HG03064 (cell line): ENCODE measurements at regions not wholly inside any gene's neighbourhood (a gene's known extent, or its start where the extent isn't known, plus 50 kb on each side); places are given as distances from the start of the nearest gene placed in this dataset.
A peak's percentile ranks its signal among the peaks of the same experiment; 100 is the strongest.

Experiments used
- ATAC-seq: cut with Tn5 transposase; IDR thresholded peaks from one replicate; pipeline ENCODE4 v1.9.1; 2021; ENCODE audit warnings: low read depth; ENCODE audit not compliant: unreplicated experiment

DNA sequence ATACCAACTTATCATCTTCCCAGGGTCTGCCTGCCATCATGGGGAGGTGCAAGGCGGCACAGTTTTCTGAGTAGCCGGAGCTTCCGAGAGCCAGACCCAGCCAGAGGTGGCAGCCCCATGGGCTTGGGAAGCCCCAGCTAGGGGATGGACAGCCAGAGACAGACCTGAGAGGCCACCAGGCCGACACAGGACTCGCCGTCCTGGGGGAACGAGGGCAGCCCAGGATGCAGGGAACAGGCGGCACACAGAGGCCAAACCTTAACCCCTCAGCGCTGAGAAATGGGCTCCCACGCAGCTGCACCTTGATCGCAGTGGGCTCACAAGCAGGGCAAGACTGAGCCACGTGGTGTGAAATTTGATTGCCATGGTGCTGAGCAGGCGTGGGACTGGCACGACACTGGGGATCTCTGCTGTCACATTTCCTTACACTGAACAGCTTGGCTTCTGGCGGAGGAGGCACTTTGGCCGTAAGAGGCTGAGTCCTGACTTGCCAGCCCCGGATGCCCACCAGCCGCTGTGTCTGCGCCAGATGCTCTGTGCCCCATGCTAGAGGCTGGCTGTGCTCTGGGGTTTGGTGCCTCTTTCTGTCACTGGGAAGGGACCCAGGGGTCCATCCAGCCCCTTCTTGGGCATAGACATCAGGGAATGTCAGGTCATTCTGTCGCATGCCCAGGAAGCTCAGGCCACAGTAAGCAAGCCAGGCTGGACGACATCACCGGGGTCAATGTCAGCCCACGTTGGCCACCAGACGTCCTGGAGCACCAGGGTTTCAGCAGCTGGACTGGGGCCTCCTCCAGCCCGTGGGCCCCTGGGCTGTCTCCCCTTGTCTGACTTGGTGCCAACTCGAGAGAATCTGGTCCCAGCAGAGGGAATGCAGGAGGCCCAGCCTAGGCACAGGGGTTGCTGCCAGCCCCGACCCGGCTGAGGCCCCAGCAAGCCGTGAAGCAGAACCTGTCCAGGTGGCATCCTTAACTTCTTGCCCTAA is 312.1 kb upstream of the MYT1L start:
- no peak for ATAC-seq

DNA sequence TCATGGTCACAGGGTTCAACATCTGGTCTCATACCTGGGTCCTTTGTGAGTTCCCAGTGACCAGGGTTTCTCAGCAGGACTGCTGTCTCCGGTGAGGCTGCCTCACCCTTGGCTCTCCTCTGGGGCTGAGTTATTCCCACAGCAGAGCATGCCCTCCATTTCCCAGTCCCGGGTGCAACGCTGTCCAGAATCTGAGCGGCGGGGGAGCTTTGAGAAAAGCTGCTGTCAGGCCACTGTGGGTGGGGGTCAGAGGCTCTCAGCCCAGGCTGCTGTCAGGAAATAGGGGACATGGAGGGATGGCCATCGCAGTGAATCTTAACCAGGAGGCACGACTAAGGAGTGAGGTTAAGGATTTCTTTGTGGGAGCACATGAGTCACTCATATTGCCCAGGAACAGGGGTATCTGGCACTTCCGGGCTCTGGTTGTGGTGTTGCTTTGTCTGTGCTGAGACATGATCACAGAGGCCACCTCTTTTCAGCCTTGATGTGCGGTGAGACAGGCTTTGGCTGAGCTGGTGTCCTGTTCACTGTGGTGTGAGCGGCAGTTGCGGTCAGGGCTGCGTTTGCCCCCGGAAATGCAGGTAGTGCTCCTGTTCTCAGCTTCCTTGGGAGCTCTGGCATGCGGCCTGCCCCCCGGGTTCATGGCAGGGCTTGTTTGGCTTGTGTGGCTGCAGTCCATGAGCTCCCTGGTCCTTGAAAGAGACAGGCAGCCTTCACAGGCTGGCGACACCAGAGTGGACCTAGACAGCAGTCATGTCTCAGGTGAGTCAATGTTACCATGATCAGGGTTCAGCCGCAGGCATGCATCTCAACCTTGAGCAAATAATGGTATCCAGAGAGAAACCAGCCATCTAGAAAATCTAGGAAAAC is 310.7 kb upstream of the MYT1L start:
- ATAC-seq: no peak

DNA sequence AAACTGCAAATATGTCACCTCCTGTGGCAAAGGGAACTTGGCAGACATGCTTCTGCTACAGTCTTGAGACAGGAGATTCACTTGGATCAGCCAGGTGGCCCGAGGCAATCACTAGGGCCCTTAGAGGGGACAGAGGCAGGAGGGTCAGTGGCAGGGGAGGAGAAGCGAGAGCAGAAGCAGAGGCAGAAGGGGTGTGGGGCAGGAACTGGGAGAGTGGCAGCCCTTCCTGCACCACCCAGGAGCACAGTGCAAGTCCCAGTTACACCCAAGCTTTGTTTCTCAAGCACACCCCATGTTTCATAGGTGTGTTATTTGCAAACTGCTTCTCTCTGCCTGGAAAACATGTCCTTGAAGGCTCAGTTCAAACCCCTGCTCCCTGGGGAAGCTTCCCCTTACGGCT is 309.7 kb upstream of the MYT1L start:
- ATAC-seq: no peak

DNA sequence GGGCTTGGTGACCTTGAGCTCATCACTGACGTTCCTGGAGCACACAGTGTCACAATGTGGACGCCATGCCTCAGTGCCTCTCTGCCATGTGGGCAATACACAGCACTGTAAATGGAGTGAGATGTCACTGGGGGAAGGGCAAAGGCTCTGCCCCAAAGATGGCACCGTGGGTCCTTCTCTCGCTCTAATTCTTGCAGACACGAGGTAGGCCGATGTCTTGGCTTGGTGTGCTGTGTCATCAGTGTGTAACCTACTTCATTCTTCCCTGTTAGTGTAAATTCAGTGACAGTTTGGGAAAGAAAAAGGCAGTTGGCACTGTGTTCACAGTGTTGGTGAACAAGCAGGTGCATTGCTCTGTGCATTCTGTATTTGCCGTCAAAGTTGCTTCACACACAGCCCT is 309.3 kb upstream of the MYT1L start:
- ATAC-seq: no peak

DNA sequence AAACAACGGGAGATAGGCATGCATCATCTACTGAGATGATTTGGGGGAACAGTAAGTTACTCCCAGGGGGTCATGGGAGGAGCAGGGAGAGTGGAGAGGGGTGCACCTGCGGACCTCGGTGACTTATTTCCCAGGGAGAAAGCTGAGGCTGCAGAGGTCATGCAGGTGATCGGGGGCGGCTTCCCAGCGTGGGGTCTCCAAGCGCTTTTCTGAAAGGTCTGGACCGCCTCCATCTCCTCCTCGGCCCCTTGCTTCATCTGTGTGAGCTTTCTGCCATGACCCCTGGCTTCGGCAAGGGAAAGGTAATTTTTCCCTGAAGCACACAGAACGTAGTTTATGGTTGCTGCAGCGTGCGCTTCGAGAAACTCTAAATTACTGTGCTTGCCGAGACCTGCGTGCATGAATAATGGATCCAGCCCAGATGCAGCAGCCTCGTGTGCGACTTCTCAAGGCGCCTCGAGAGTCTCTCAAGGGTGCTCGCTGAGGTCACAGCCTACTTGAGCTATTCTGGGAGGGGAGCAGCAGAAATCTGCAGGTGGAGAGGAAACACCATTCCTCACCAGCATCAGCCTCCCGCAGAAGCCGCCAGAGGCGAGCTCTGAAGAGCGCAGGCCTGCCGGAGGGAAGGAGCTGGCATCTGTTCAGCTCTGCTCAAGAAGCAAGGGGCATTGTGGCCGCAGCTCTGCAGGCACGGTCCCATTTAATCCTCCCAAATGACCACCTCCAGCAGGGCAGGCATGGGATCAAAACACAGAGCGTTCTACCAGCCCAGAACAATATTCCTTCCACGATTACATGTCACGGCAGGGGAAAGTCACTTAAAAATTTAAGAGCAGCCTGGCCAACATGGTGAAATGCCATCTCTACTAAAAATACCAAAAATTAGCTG is 308.4 kb upstream of the MYT1L start:
- ATAC-seq: no peak

DNA sequence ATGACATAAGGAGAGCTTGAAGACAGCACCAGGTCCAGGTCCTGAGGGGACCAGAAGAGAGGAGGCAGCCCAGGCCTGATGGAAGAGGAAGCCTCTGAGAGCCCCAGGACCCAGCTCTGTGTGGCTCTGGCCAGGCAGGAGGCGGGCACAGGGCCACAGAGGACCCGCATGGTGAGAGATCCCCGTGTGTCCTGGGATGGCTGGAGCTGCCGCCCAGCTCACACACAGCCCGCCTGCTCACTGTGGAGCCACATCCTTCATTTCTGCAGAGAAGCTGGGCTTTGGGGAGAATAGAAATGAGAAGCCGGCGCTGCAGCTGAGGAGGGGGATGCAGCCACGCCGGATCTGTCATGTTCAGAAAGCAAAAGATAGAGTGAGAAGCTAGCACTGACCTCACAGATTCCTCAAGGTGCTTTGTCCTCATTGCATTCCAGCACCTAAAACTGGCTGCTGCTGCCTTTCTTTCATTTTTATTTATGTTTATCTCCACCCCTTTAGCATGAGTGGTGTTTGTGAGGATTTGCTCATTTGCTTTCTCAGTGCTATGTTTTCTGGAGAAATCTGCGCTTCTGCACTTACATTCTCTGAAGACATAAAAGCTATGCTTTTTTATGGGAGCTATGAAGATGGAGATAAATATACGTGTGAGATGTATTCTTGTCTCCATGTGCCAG is 307.6 kb upstream of the MYT1L start:
- ATAC-seq: no peak

DNA sequence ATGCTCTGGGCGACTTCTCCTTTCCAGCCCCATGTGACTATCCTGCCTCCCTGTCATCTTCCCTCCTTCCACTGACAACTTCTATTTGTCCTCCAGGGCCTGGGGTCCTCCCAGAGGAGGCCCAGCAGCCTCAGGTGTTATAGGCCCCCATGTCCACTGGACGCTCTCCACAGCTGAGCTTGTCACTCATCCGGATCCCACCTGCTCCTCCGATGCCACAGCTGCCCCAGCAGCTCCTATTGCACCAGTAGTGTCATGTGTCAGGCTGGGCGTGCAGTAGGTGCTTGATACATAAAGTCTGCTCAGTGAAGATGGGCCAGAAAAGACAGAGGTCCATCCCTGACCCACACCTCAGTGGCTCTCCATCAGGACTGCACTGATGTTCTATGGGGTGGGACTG is 305.7 kb upstream of the MYT1L start:
- ATAC-seq: no peak

DNA sequence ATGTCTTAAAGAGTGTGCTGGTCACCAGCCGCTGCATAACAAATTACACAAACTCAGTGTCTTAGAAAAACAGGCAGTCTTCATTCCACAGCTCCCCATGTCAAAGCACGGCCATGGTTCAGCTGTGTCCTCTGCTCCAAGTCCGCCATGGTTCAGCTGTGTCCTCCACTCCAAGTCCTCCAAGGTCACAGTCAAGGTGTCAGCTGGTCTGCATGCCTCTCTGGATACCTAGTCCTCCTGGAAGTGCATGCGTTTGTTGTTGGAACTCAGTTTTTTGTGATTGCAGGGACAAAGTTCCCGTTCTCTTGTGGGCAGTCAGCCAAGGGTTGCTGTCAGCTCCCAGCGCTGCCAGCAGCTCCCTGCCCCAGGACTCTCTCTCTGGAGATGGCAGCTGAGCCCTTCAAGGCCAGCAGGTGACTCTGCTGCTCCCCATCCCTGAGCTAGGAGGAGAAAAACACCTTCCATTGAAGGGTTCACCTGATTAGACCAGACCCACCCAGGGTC is 304.0 kb upstream of the MYT1L start:
- ATAC-seq: no peak

DNA sequence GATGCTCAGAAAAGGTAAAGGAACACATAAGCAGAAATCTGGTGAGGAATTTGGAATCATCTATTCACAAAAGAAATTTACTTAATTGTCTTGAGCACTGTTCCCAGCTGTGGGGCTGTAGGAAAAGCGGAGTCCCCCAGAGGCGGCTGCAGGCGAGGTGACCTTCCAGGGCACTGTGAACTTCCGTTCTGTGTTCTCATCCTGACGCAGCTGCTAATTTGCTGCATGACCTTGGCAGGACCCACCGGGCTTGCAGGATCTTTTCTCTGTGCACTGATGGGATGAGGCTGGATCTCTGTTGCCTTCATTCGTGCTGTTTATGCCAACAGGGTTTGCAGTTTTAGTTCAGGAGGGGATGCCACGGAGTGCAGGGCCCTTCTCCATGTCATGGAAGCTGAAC is 301.9 kb upstream of the MYT1L start:
- no peak for ATAC-seq

DNA sequence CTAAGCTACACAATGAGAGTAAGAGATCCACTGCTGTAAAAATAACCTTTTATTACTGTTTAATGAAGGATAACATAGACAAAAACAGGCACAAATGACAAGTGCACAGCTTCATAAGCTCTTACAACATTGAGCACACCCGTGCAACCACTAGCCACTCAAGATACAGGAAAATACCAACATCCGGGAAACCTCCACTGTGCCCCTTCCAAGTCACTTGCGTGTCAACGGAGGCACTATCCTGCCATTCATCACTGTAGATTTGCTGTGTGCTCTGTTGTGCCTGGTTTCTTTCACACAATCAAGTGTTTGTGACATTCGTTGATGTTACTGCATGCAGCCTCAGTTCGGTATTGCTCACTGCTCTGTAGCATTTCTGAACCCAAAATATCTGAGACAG is 292.9 kb upstream of the MYT1L start:
- ATAC-seq: no peak

DNA sequence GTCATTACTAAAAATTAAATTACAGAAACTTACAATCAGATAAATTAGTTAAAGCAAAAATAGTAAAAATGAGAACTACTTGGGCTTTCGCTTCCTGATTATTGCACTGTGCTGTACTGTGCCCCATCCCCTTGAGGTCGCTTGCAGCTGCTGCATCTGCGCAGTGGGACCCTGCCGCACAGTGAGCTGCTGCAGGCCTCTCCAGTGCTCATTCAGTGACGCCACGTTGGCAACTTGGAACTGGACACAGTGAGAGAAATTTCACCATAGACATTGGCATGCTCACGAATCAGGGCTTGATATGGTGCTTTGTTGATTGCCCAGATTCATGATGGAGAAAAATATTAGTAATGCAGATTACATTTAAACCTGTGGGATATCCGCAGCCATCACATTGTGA is 290.8 kb upstream of the MYT1L start:
- no peak for ATAC-seq

DNA sequence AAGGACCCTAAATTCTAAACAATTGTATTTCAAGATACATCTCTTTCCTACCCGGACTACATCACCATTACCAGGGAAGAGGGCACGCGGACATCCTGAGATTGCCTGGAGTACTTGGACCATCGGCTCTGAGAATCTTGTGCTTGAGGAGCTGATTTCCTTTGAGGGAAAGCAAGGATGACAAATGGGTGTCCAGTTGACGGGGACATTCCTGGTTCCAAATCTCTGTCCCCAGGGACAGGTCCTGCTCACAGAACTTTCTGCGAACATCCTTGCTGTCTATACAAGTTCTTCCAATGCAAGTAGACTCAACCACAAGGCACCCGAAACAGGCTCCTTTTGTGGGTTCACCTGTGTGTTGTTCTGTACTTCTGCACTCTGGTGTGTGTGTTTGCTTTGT is 289.5 kb upstream of the MYT1L start:
- no peak for ATAC-seq

DNA sequence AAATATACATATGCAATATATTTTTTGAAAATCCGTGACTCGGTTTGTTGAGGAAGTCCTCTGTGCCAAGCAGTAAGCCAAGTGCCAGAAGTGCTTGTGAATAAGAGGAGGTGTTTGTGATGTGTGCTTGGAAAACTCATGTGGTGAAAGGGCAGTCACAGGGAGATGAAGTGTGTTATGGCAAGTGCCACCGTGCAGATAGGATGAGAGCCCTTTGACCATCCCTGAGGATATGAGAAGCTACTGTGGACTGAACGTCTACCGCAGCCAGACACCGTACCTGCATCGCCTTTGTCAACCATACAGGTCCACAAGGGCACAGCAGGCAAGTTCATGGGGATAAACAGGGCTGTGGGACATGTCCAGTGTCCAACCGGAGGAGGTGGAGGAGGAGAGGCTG is 288.9 kb upstream of the MYT1L start:
- no peak for ATAC-seq

DNA sequence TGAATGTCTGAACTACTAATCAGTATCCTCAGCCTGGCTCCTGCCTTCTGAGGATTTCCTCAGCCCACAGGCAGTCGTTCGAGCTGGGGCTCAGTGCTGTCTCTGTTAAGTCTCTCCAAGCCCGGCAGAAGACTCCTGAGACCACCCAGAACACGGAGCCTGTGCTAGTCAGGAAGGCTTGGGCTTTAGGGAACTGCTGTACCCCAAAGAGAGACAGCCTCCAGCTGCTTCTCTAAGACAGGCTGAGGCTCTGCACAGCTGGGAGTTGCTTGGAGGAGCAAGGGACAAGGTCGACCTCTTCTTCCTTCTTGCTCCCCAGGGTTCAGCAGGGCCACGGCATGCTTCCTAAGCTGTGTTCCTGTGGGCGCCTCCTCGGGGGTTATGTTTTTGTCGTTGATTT is 283.4 kb upstream of the MYT1L start:
- ATAC-seq: no peak

DNA sequence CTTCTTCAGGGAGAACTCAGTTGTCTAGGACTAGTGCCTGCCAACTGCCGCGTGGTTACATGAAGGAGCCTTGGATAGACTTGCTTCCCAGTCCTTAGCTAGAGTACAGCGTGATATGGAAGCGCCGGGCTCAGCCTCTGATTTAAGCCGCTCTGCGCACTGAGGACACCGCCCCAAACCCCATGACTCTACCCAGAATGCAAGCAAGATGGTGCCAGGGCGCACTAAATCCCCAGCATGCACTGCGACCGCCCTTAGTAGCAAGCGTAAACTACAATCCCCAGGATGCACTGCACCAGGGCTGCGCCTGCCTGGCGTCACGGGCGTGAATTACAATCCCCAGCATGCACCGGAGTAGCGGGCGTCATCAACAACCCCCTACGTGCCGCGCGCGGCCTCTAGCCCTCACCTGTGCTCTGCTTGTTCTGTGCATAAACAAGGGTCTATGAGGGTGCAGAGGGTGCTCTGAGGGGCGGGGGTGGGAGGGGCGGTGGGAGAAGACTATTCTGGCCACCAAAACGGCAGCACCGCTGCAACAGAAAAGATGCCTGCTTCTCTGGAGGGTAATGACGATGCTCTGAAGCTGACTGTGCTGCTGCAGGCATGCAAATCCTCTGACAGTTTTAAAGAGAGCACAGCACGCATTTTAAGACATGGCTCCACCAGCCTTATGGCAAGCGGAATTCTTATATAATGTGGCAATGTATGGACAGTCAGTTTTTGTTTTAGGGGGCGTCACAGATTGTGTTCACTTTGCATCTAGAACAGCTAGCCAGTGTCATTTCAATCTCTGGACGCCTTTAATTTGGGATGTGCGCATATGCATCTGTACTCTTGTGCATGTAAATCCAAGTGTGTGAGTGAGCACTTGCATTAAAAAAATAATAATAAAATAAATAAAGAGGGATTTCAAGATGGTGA is 282.5 kb upstream of the MYT1L start:
- peak; percentile 100 for ATAC-seq

DNA sequence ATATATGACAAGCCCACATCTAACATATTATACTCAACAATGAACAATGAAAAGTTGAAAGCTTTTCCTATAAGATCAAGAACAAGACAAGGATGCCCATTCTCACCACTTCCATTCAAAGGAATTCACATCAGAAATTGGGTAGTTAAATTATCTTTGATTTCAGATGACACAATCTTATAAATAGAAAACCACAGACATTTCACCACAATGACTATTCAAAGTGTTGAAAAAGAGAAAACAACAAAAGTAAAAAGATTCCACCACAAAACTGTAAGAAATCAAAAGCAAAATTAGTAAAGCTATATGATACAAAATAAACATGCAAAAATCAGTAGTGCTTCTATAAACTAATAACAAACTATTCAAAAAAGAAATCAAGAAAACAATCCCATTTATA is 279.7 kb upstream of the MYT1L start:
- ATAC-seq: no peak

DNA sequence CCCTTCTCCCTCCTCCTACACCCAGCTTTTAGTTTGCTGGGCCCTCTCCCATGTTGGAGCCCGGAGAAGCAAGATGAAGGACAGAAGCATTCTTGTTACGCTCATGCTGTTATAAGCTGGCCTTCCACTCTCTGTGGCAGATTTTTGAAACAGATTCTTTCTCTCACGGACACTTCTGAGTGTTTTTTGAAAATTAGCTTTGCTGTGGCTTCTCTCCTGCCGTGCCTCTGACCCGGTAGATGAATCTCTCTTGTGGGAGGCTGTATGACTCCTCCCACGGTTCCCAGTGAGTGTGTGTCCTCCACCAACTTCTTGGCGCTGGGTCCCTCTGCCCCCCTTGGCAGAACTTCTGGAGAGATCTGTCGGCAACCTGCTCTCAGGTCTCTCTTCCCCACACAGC is 269.3 kb upstream of the MYT1L start:
- no peak for ATAC-seq

DNA sequence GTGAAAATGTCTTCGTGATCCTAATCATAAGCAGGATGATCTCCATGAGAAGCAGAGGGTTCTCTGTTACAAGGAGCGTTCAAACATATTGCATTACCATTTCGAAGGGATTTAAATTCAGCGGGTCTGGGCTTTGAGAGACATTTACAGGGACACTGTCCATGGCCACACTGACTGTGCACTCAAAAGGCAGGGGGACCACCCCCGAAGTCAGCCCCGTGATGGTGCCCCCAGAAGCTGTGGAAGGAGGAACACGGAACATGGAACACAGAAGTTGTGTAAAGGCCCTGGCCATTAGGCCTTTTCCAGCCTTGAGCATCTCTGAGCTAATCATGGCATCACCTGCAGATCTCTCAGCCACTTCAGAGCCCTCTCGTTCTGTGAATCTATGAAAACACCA is 268.4 kb upstream of the MYT1L start:
- no peak for ATAC-seq

DNA sequence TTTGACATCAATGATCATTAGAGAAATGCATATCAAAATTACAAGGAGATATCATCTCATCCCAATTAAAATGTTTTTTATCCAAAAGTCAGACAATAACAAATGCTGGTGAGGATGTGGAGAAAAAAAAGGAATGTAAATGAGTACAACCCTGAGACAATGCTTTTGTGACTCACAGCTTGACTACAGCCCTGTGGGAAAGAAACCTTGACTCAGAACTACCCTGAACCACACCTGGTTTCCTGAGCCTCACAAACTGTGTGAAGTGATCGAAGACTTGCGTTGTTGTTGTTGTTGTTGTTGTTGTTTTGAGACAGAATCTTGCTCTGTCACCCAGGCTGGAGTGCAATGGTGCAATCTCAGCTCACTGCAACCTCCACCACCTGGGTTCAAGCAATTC is 266.6 kb upstream of the MYT1L start:
- no peak for ATAC-seq
